NCI-H2029 treated with DMSO at 0.1 percent for 48 hours (cell line): ENCODE measurements at regions not wholly inside any gene's neighbourhood (a gene's known extent, or its start where the extent isn't known, plus 50 kb on each side); places are given as distances from the start of the nearest gene placed in this dataset.

Source experiments
- DNase-seq: peaks from one replicate; lab custom pipeline; 2025; lab: John Stamatoyannopoulos, UW

GRCh38 chr3:21357241-21357640, 393.8 kb downstream of the ZNF385D start:
- no peak for DNase-seq

GRCh38 chr3:21356402-21356801, 394.6 kb downstream of the ZNF385D start:
- no peak for DNase-seq

GRCh38 chr3:21345382-21345976, 405.5 kb downstream of the ZNF385D start:
- no peak for DNase-seq

- DNase-seq = no peak
These were observed 419.2 kb downstream of the ZNF385D start for GRCh38 chr3:21331857-21332256.

- DNase-seq = no peak
These were observed 419.7 kb downstream of the ZNF385D start for GRCh38 chr3:21331321-21331720.

- DNase-seq = no peak
These were observed 420.7 kb downstream of the ZNF385D start for GRCh38 chr3:21330293-21330692.

- DNase-seq = no peak
These were observed 422.2 kb downstream of the ZNF385D start for GRCh38 chr3:21328711-21329390.

GRCh38 chr3:21326704-21327475, 424.1 kb downstream of the ZNF385D start:
- no peak for DNase-seq

- no peak for DNase-seq
These were observed 436.3 kb downstream of the ZNF385D start for GRCh38 chr3:21314688-21315087.

- no peak for DNase-seq
These were observed 440.1 kb downstream of the ZNF385D start for GRCh38 chr3:21310891-21311290.

GRCh38 chr3:21310161-21310560, 440.8 kb downstream of the ZNF385D start:
- DNase-seq = no peak

- no peak for DNase-seq
These were observed 453.7 kb downstream of the ZNF385D start for GRCh38 chr3:21297304-21297703.

- no peak for DNase-seq
These were observed 456.2 kb downstream of the ZNF385D start for GRCh38 chr3:21294768-21295167.

GRCh38 chr3:21292971-21293370, 458.0 kb downstream of the ZNF385D start:
- DNase-seq = no peak

- DNase-seq = no peak
These were observed 460.5 kb downstream of the ZNF385D start for GRCh38 chr3:21290557-21290956.

GRCh38 chr3:21274079-21274571, 476.9 kb downstream of the ZNF385D start:
- no peak for DNase-seq

- no peak for DNase-seq
These were observed 477.6 kb downstream of the ZNF385D start for GRCh38 chr3:21273259-21274025.

GRCh38 chr3:21271606-21272016, 479.4 kb downstream of the ZNF385D start:
- no peak for DNase-seq

GRCh38 chr3:21269882-21270281, 481.1 kb downstream of the ZNF385D start:
- no peak for DNase-seq

GRCh38 chr3:21260507-21260906, 490.5 kb downstream of the ZNF385D start:
- DNase-seq = no peak

- DNase-seq = no peak
These were observed 491.1 kb downstream of the ZNF385D start for GRCh38 chr3:21259896-21260295.

GRCh38 chr3:21256932-21257331, 494.1 kb downstream of the ZNF385D start:
- no peak for DNase-seq
